ENCODE measurements at regions not wholly inside any gene's neighbourhood (a gene's known extent, or its start where the extent isn't known, plus 50 kb on each side); places are given as distances from the start of the nearest gene placed in this dataset.

GRCh38 chr7:126305671-126306070 lies 947.1 kb downstream of the GRM8 start:
- Histone ChIP-seq H3K36me3 (ENCODE audit: low read depth) (no peaks in the 10 kb centered on the region), H3K27ac (ENCODE audit: poor library complexity, severe bottlenecking) (no peak overlapping the region), H3K9me3 (ENCODE audit: severe bottlenecking) (no peaks in the 10 kb centered on the region), H3K27me3 (ENCODE audit: insufficient read depth, poor library complexity, severe bottlenecking) (no peaks in the 10 kb centered on the region), H3K4me3 (ENCODE audit: severe bottlenecking) (no peak overlapping the region), H3K4me1 (ENCODE audit: insufficient read depth, poor library complexity, severe bottlenecking) (no peaks in the 10 kb centered on the region)
- no peak for TF ChIP-seq CTCF (IDR thresholded peaks at IDR 0.05; ENCODE audit: poor library complexity, severe bottlenecking)
- ATAC-seq (ENCODE audit: low read depth) (no peak), DNase-seq (ENCODE audit: low spot score) (no peak)

GRCh38 chr7:126303926-126304325 lies 948.8 kb downstream of the GRM8 start:
- TF ChIP-seq CTCF (IDR thresholded peaks at IDR 0.05; ENCODE audit: poor library complexity, severe bottlenecking) = no peak
- no peaks in the 10 kb centered on the region for H3K36me3 ChIP-seq (ENCODE audit: low read depth)

GRCh38 chr7:126302639-126303038 lies 950.1 kb downstream of the GRM8 start:
- Histone ChIP-seq H3K9me3 (ENCODE audit: severe bottlenecking) (no peaks in the 10 kb centered on the region), H3K4me3 (ENCODE audit: severe bottlenecking) (no peak overlapping the region), H3K27me3 (ENCODE audit: insufficient read depth, poor library complexity, severe bottlenecking) (no peaks in the 10 kb centered on the region), H3K36me3 (ENCODE audit: low read depth) (no peaks in the 10 kb centered on the region), H3K4me1 (ENCODE audit: insufficient read depth, poor library complexity, severe bottlenecking) (no peaks in the 10 kb centered on the region), H3K27ac (ENCODE audit: poor library complexity, severe bottlenecking) (no peak overlapping the region)
- peak; percentile 14 for TF ChIP-seq CTCF (IDR thresholded peaks at IDR 0.05; ENCODE audit: poor library complexity, severe bottlenecking)
- ATAC-seq (ENCODE audit: low read depth) (no peak), DNase-seq (ENCODE audit: low spot score) (no peak)

More at GRCh38 chr7:126303926-126304325, 948.8 kb downstream of the GRM8 start:
- DNase-seq (ENCODE audit: low spot score) (no peak), ATAC-seq (ENCODE audit: low read depth) (no peak)
- Histone ChIP-seq H3K27me3 (ENCODE audit: insufficient read depth, poor library complexity, severe bottlenecking) (no peaks in the 10 kb centered on the region), H3K9me3 (ENCODE audit: severe bottlenecking) (no peaks in the 10 kb centered on the region), H3K4me3 (ENCODE audit: severe bottlenecking) (no peak overlapping the region), H3K27ac (ENCODE audit: poor library complexity, severe bottlenecking) (no peak overlapping the region), H3K4me1 (ENCODE audit: insufficient read depth, poor library complexity, severe bottlenecking) (no peaks in the 10 kb centered on the region)

GRCh38 chr7:126286317-126286716 lies 966.4 kb downstream of the GRM8 start:
- no peak for TF ChIP-seq CTCF (IDR thresholded peaks at IDR 0.05; ENCODE audit: poor library complexity, severe bottlenecking)
- Histone ChIP-seq H3K9me3 (ENCODE audit: severe bottlenecking) (no peaks in the 10 kb centered on the region), H3K36me3 (ENCODE audit: low read depth) (no peaks in the 10 kb centered on the region), H3K27ac (ENCODE audit: poor library complexity, severe bottlenecking) (no peak overlapping the region), H3K27me3 (ENCODE audit: insufficient read depth, poor library complexity, severe bottlenecking) (no peaks in the 10 kb centered on the region), H3K4me3 (ENCODE audit: severe bottlenecking) (no peak overlapping the region), H3K4me1 (ENCODE audit: insufficient read depth, poor library complexity, severe bottlenecking) (no peaks in the 10 kb centered on the region)
- ATAC-seq (ENCODE audit: low read depth) (no peak), DNase-seq (ENCODE audit: low spot score) (no peak)

GRCh38 chr7:126236261-126236660 lies 1016.5 kb downstream of the GRM8 start:
- no peaks in the 10 kb centered on the region for H3K27me3 ChIP-seq (ENCODE audit: insufficient read depth, poor library complexity, severe bottlenecking)
- H3K27ac ChIP-seq (ENCODE audit: poor library complexity, severe bottlenecking) = no peak overlapping the region
- no peaks in the 10 kb centered on the region for H3K9me3 ChIP-seq (ENCODE audit: severe bottlenecking)
- H3K36me3 ChIP-seq (ENCODE audit: low read depth) = no peaks in the 10 kb centered on the region
- no peak for TF ChIP-seq CTCF (IDR thresholded peaks at IDR 0.05; ENCODE audit: poor library complexity, severe bottlenecking)
- H3K4me1 ChIP-seq (ENCODE audit: insufficient read depth, poor library complexity, severe bottlenecking) = no peaks in the 10 kb centered on the region
- DNase-seq (ENCODE audit: low spot score) (no peak), ATAC-seq (ENCODE audit: low read depth) (no peak)
- H3K4me3 ChIP-seq (ENCODE audit: severe bottlenecking) = no peak overlapping the region
